ENCODE measurements at regions not wholly inside any gene's neighbourhood (a gene's known extent, or its start where the extent isn't known, plus 50 kb on each side); places are given as distances from the start of the nearest gene placed in this dataset.

- TF ChIP-seq CTCF (conservative IDR thresholded peaks at IDR 0.05; ENCODE audit: low read length): no peak
- TF ChIP-seq EZH2phosphoT487 (IDR thresholded peaks at IDR 0.05; ENCODE audit: borderline replicate concordance, low read depth, low read length): no peak
These were observed 298.6 kb downstream of the ZNF536 start for GRCh38 chr19:30670562-30671366.
